SKM-1 treated with dmso at 0.1 percent for 144 hours (cell line): ENCODE measurements at regions not wholly inside any gene's neighbourhood (a gene's known extent, or its start where the extent isn't known, plus 50 kb on each side); places are given as distances from the start of the nearest gene placed in this dataset.
"Not testable (repeated sequence)": the region's sequence is repeated elsewhere in the genome, so short reads cannot be mapped to it uniquely, and the experiment has no call there.

Source experiments
- DNase-seq: peaks from one replicate; lab custom pipeline; 2025; ENCODE audit not compliant: unreplicated experiment; lab: John Stamatoyannopoulos, UW

DNA sequence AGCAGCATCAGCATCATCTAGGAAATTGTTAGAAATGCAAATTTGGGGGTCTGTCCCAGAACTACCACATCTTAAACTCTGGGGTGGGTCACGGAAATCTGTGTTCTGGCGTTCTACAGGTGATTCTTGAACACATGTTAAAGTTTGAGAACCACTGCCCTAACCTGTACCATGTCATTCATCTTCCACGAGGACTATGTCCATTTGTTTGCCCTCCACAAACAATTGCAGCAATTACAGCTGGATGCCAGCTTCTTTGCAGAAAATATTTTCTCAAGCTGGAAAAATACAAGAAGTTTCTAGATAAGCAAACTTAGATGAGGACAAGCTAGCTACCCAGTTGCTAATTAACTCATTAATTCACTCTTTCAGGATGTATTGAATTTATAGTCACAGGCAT is 54.1 kb downstream of the MAFB start:
- no peak for DNase-seq

DNA sequence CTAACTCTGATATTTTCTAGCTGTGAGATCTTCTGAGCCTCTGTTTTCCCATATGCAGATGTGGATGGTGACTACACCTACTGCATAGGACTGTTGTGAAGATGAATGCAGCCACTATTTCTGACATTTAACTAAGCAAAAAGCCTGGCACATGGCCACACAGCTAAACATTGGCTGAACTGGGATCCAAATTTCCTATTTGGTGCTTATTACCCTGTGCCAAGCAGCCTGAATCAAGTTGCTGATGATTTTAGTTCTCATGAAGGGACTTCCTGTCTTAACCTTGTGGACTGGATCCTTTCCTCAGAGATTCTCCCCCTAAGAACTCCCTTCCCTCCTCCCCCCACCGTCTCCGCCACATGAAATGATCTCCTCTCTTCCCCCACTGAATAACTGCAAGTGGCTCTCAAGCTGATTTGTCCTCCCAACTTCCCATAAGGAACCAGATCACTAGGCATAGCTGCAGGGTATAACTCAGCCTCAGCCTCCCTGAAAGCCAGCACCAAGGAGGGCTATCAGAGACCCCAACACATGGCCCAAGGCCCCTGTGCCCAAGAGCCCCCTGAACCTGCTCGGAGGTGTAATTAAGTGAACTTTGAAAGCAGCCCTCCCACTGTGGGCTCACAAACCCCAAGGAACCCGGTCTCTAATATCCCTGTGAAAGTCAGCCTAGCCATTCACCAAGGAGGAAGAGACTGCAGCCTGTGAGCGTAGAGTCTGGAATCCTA is 55.7 kb downstream of the MAFB start:
- no peak for DNase-seq

DNA sequence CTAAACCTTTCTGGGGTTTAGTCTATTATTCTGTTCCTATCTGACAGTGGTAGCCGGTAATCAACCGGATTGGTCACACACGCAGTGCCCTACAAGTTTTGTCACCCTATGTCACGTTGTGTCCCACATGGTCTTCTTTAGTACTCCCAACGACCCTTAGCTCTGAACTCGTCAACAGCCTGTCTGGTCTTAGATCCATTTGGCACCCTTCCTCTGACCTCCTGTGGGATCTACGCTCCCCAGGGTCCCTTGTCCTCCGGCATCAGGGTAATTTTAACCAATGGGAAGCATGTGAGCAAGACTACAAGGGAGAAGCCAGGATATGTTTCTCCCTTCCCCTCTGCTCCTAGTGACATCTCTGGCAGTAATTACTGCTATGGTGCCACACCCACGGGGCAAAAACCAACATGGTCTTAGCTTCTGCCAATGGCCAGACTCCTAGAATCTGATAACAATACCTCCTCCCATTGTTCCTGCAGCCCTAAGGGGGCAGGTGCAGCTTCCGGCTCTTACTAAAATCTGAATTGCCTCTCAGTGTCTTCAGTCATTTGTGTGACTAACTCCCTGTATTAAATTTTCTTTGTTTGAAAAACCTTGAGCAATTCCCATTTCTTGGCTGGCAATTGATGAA is 56.6 kb downstream of the MAFB start:
- no peak for DNase-seq

DNA sequence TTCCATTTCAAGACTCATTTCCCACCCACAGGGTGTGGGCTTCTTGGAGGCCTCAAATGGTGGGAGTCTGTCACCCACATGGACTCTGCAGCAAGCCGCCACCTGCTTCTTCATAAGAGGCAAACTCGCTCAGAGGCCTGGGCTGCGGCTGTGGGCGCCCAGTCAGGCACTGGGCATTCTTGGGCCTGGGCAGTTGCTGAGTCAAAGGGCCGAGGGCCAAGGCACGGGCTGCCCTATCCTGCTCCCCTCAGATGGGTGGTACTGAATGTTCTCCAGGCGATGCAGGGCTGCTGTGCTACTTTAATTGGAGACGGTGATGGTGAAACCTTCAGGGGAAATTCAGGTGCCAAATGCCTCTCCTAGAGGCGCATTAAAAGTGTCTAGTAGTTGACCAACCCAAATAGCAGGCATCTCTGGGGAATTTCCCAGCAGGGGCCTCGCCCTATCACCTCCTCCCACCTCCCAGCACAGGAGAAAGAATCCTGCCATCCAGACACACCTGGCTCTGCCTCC is 57.9 kb downstream of the MAFB start:
- DNase-seq: no peak

DNA sequence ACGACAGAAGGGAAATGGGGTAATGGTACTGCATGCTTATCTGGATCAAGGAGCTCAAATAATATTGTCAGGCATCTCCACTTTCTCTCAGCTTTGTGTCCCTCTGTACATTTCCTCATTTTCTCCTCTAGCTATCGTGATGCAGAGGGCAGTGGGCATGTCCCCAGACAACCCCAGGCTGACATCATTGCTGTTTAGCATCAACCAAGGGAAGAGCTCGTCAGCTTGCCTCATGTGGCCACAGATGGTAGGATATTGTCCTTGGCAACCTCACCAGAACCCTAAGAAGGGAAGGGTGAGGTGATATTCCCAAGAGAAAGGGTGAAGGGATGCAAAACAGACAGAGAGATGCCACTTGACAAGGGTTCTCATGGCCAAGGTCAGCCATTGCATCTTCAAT is 58.3 kb downstream of the MAFB start:
- no peak for DNase-seq

DNA sequence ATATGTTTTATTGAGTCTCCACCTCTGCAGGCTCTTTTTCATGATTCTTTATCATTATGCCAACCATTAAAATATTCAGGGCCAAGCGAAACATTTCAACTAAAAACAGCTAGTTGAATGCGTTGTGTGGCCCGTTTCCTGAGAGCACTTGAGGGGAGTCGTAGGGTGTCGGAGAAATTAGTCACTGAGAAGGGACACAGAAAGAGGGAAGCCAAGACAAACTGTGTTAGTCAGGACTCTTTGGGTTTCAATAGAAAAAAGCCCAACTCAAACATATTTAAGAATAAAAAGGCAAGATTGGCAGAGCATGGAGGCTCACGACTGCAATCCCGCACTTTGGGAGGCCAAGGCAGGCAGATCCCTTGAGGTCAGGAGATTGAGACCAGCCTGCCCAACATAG is 58.9 kb downstream of the MAFB start:
- DNase-seq: no peak

DNA sequence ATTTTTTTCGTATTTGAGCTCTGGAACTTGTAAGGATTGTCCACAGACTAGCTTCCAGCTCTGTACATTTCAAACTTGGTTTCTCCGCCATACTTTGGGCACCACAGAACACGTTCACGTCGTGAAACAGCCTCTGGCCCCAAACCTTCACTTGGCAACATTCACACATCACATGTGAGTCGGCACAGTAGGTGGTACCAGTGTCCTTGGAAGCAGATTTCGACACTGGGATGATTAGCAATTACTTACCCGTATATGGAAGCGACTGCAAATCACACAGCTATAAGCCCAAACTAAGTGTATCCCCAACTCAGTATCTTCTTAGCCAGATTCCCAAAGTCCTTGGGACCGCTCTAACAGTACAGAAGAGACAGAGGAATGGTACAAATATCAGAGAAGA is 60.2 kb downstream of the MAFB start:
- no peak for DNase-seq

DNA sequence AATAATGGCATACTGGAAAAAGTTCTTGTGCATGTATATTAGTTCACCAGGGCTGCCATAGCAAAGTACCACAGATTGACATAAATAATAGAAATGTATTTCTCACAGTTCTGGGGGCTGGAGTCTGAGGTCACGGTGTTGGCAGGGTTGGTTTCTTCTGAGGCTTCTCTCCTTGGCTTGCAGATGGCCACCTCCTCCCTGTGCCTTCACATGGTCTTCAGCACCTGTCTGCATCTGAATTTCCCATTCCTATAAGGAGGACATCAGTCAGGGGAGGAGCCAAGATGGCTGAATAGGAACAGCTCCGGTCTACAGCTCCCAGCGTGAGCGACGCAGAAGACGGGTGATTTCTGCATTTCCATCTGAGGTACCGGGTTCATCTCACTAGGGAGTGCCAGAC is 70.0 kb downstream of the MAFB start:
- DNase-seq: not testable (repeated sequence)

DNA sequence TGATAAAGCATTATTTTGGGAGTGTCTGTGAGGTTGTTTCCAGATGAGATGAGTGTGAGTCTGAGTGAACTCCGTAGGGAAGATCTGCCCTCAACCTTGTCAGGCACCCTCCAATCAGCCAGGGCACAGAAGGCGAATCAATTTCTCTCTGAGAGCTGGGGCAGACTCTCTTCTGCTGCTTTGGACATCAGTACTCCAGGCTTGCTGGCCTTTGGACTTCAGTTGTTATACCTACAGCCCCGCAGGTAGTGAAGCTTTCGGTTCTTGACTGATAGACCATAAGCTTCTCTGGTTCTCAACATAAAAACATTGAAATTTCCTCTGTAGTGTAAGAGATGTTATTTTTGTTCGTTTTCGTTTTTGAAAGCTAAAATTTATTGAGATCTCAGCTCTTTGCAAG is 71.4 kb downstream of the MAFB start:
- no peak for DNase-seq

DNA sequence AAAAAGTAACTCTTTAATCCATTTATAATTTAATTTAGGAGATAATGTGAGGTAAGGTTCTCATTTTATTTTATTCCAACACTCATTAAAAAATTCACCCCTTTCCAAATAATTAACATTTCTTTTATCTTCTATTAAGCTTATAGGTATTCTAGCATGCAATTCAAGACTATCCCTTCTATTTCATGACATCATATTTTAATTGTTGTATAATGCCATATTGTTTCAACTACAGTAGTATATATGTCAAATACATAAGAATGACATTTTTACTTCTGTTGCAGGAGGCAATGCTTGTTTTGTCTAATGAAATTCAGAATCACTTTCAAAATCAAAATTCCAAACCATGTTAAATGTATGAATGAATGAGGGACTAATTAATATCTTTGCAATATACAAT is 76.2 kb downstream of the MAFB start:
- no peak for DNase-seq

DNA sequence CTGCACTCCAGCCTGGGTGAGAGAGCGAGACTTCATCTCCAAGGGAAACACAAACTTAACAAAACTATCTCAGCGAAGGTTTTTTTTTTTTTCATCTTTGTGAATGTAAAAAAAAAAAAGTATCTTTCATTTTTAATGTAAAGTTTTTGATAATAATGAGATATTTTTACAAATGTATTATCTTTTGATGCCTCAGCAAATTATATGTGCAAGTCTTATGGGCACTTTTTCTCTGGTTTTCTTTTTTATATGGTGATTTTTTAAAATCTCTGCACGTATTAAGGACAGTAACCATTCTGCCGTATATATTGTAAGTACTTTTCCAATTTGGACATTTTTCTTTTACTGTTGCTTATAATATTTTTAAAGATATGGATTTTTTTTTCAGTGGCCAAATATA is 76.8 kb downstream of the MAFB start:
- DNase-seq: no peak

DNA sequence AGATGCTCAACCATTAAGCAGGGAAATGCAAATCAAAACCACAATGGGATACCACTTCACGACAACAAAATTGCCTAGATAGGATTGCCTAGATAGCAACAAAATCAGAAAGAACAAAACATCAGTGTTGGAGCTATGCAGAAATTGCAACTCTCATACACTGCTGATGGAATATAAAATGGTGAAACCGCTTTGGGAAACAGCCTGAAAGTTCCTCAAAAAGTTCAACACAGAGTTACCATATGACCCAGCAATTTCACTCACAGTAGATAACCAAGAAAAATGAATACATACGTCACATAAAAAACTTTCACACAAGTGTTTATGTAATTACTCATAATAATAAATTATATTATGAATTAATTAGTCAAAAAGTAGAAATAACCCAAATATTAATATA is 78.3 kb downstream of the MAFB start:
- DNase-seq: no peak

DNA sequence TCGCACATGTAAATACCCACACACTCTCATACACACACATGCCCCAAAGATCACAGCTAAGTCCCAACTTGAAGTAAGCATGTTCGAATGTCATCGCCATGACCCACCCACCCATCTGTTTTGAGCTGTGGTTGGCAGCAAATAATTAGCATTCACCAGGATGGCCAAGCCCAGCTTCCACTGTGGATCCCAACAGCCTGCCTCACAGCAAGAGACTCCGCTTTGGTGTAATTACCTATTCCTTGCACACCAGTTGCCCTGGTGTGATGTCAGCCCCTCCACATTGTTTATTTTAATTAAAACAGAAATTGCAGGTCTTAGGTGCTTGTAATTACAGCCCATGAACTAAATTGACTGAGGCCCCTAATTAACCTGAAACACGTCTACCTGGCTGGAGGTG is 81.1 kb downstream of the MAFB start:
- no peak for DNase-seq

DNA sequence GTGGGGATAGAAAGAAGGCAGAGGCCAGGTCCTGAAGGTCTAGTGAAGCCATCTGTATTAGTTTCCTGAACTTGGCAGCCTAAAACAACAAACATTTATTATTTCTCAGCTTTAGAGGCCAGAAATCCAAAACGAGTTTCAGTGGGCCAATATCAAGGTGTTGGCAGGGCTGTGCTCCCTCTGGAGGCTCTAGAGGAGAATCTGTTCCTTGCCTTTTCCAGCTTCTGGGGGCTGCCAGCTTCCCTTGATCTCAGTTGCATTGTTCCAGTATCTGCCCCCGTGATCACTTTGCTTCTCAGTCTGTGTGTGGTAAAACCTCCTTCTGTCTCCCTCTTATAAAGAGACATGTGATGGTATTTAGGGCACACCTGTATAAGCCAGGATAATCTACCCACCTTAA is 82.4 kb downstream of the MAFB start:
- DNase-seq: no peak

DNA sequence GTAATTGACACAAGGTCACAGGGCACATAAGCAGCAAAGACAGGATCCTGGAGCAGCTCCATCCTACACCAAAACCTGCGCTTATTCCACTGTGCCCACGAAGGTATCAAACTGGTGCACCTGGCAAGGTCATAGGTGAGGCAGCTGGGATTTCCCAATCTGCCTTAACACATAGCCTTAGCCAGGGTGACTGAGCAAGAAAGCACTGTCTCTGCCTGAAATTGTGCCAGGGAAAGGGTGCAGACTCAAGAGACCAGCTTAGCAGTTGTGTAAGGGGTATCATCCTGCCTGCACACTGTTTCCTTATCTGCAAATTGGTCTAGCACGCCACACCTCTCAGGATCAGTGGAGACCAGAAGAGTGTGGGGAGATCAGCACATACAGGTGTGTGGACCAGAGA is 82.8 kb downstream of the MAFB start:
- no peak for DNase-seq

DNA sequence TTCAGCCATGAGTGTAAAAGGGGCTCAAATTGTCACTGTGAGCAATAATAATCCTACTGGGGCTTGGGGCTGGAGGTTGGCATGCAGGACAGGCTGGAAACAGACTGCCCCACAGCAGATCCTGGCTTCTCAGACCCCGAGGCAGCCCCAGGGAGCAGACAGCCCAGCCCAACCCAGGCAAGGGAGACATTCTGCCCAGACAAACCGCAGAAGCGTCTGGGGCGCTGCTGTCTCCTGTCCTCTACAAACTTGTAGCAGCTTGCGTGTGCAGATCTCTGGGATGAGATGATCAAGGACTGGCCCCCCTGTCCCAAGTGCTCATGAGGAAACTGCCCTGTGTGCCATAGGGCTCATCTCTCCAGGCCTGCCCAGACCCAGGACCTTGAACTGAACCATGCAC is 84.6 kb downstream of the MAFB start:
- DNase-seq: no peak

DNA sequence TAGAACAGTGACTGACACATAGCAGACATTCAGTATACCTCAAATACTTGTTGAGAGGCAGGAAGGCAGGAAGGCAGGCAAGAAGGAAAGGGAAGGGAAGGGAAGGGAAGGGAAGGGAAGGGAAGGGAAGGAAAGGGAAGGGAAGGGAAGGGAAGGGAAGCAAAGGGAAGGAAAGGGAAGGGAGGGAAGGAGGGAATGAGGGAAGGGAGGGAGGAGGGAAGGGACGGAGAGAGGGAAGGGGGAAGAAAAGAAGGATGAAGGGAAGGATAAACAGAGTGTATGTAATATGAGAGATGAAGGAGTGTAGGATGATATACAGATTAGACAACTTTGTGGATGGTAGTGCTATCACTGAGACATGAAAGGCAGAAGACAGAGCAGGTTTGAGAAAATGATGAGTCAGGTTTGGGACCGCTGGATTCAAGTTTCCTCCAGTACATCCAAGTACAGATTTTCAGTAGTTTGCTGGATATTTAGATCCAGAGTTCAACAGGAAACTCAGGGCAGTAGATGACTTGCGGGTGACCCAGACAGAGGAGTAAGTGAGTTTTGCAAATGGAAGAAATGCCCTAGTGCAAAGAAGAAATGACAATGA is 85.9 kb downstream of the MAFB start:
- DNase-seq: no peak

DNA sequence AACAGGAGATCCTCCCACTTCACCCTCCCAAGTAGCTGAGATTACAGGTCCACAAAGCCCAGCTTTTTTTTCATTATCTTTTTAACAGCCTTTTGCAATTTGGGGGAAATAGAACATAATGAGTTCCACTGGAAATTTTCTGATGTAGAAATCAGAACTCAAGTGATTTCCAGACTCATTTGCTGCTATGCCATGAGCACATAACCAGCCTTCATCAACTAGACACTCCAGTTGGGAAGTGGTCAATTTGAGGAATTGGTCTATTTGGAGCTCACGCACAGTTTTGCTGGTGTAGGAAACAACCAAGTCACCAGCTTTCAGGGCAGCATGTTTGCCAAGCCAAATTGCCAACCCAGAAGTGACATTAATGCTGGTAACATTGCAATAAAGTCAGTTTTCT is 86.7 kb downstream of the MAFB start:
- no peak for DNase-seq

DNA sequence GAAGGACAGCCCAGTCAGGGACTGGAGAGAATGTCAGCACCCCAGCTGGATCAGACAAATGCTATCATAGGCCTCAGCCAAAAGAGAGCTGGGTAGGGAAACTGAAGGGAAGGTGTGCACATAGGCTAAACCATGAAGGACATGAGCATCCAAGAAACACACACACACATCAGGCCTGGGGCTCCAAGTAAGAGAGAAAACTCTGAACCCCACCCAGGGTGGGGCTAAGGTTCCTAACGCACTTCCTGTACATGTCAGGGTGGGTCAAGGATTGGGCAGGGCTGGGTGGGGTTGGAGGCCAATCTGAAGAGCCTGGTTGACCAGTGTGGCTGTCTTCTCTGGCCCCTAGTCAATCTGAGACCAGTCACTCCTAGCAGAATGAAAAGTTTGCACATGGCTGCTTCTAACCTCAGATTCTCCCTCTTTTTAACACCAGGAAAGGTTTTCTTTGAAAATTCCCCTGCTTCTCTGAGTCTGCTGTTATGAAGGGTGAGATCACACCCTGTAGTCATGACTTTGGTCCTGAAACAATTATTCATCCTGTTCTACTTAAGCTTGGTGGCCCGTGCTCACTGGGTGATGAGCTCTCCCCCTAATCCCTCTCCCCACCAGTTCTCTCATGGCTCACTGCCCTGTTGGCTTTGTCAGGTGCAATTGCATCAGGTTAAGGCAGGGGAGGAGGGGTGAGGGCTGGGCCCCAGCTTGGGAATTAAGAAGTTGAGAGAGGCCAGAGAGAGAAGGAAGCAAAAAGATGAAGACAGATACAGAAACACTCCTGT is 88.4 kb downstream of the MAFB start:
- DNase-seq: no peak

DNA sequence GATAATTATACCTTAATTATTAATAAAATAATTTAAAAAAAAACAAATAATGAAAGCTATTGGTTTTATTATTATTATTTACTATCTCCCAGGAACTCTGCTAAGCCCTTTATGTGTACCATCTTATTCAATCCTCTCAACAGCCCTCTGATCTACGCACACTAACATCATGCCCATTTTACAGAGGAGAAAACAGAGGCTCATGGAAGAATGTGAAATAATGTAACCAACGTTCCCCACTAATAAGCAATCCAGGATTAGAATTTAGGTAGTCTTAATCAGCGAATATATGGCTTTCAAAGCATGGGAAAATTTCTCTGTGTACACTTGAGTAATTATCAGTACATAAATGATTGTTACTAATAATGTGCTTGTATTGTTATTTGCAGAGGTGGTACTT is 89.0 kb downstream of the MAFB start:
- DNase-seq: no peak

DNA sequence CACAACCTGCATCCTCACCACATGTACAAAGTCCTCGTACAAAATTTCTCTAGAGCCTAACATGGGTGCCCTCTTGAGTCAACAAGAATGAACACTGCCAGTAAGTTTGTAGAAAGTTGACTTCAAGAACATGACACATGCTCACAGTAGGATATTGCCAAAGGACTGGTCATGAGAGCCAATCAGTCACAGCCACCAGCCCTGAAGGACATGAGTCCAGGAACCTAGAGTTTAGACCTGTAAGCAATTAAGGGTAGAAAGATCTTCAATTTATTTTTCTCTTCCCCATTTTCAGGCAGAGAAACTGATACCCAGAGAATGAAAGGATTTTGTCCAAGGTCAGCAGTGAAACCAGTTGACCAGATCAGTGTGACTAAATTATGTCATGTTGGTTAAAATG is 96.1 kb downstream of the MAFB start:
- no peak for DNase-seq

DNA sequence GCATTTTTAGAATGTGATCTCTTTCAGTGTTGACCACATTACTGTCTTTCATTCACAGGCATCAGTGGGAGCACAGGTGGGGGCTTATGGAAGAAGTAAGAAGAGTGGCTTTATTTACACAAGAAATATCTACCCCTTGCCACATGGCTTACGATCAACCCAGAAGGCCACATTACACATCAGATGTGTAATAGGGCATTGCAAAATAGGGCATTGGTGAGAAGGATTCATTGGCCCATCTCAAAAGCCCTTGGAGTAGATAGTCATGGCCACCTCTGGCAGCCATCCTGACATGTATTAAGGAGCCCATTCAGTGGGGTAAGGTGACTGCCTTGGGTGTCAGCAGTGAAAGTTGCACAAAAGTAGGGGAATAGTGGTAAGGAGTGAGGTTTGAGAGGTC is 97.5 kb downstream of the MAFB start:
- DNase-seq: no peak
